ENCODE measurements at regions not wholly inside any gene's neighbourhood (a gene's known extent, or its start where the extent isn't known, plus 50 kb on each side); places are given as distances from the start of the nearest gene placed in this dataset.

DNA sequence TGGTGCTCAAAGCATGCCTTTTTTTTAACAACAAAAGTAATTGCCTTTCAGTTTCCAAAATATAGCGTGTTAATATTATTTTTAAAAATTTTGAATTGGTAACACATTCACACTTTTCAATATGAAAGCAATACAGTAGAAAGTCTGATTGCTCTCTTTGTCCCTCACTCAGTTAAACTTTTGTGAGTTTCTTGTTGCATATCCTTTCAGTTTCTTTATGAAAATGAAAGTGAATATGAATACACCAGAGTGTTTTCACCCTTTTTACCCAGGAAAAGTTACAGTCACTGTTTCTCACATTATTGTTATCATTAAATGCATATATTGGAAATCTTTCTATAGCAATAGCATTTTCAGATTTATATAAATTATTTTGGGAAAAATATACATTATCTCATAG is 377.4 kb upstream of the CRIM1 start:
- BruUV-seq (replicated peaks) = no TSS peak
- Mint-ChIP-seq H3K4me1 (ENCODE audit: low read depth, unreplicated experiment) (no peaks in the 10 kb centered on the region), H3K4me3 (ENCODE audit: unreplicated experiment) (no peak overlapping the region), H3K9me3 (ENCODE audit: unreplicated experiment) (no peaks in the 10 kb centered on the region), H3K27ac (ENCODE audit: unreplicated experiment) (no peak overlapping the region), H3K36me3 (ENCODE audit: insufficient read depth, unreplicated experiment) (no peaks in the 10 kb centered on the region), H3K27me3 (ENCODE audit: insufficient read depth, unreplicated experiment) (peaks cover 4% of the 10 kb centered on the region)
- POLR2A ChIA-PET = no interaction called here
- TF ChIP-seq, protein P1, sequence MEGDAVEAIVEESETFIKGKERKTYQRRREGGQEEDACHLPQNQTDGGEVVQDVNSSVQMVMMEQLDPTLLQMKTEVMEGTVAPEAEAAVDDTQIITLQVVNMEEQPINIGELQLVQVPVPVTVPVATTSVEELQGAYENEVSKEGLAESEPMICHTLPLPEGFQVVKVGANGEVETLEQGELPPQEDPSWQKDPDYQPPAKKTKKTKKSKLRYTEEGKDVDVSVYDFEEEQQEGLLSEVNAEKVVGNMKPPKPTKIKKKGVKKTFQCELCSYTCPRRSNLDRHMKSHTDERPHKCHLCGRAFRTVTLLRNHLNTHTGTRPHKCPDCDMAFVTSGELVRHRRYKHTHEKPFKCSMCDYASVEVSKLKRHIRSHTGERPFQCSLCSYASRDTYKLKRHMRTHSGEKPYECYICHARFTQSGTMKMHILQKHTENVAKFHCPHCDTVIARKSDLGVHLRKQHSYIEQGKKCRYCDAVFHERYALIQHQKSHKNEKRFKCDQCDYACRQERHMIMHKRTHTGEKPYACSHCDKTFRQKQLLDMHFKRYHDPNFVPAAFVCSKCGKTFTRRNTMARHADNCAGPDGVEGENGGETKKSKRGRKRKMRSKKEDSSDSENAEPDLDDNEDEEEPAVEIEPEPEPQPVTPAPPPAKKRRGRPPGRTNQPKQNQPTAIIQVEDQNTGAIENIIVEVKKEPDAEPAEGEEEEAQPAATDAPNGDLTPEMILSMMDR (IDR thresholded peaks at IDR 0.05; ENCODE audit: insufficient read depth in 1 of 2, low read depth in 1 of 2, low read length in 1 of 2, severe bottlenecking in 1 of 2, unreplicated experiment in 1 of 2) = no peak
- Histone ChIP-seq H3K27me3 (replicated peaks; ENCODE audit: control insufficient read depth, insufficient read depth, low read length) (no peaks in the 10 kb centered on the region), H3K36me3 (ENCODE audit: control insufficient read depth, insufficient read depth, low read length) (no peaks in the 10 kb centered on the region), H3K4me1 (no peaks in the 10 kb centered on the region), H3K4me3 (ENCODE audit: low read depth, low read length) (no peak overlapping the region), H3K9me3 (no peaks in the 10 kb centered on the region)
- DNase-seq = no peak
- intact Hi-C loops (cut with micrococcal nuclease; ENCODE audit: unreplicated experiment) = no loop called here
- CTCF ChIA-PET = no interaction called here

DNA sequence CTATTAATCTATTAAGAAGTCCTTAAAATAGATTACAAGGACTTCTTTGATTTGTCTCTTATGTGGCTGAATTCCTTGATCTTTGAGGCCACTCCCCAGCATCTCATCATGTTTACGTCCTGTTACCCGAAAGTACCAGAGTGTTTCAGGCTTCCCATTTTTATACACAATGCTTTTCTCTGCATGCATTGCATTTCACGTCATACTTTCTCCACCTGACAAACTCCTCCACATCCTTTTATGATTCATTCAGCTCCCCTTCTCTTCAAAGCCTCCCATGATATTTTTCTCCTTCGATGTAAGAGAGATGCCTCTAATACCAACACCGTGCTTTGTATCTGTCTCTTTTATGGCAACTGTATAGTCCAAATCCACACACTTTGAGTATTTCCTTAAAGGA is 379.0 kb upstream of the CRIM1 start:
- no peak for DNase-seq
- POLR2A ChIA-PET = no interaction called here
- CTCF ChIA-PET = no interaction called here
- no peaks in the 10 kb centered on the region for H3K36me3 Mint-ChIP-seq (ENCODE audit: insufficient read depth, unreplicated experiment)
- no peak overlapping the region for H3K27ac Mint-ChIP-seq (ENCODE audit: unreplicated experiment)
- BruUV-seq (replicated peaks) = no TSS peak
- Histone ChIP-seq H3K9me3 (no peaks in the 10 kb centered on the region), H3K4me1 (no peaks in the 10 kb centered on the region), H3K36me3 (ENCODE audit: control insufficient read depth, insufficient read depth, low read length) (no peaks in the 10 kb centered on the region), H3K4me3 (ENCODE audit: low read depth, low read length) (no peak overlapping the region), H3K27me3 (replicated peaks; ENCODE audit: control insufficient read depth, insufficient read depth, low read length) (no peaks in the 10 kb centered on the region)
- TF ChIP-seq, protein P1 (IDR thresholded peaks at IDR 0.05; ENCODE audit: insufficient read depth in 1 of 2, low read depth in 1 of 2, low read length in 1 of 2, severe bottlenecking in 1 of 2, unreplicated experiment in 1 of 2) = no peak
- H3K4me1 Mint-ChIP-seq (ENCODE audit: low read depth, unreplicated experiment) = no peaks in the 10 kb centered on the region
- intact Hi-C loops (cut with micrococcal nuclease; ENCODE audit: unreplicated experiment) = no loop called here
- H3K27me3 Mint-ChIP-seq (ENCODE audit: insufficient read depth, unreplicated experiment) = peaks cover 3% of the 10 kb centered on the region
- H3K4me3 Mint-ChIP-seq (ENCODE audit: unreplicated experiment) = no peak overlapping the region
- H3K9me3 Mint-ChIP-seq (ENCODE audit: unreplicated experiment) = no peaks in the 10 kb centered on the region

DNA sequence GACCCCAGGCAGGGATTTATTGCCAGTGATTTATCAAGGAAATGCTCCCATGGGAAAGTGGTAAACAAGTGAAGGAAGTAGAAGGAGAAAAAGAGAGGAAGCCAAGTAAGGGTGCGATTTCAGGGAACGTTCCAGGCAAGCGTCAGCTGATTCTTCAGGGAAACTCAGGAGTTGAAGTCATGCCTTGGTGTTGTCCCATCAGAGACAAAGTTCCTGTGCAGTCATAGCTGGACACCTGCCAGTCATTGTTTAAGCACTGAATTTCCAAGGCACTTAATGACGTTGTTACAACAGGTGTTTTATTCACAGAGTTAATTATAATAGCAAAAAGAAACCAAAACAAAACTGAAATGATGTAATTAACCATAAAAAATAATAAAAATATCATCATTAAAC is 381.8 kb upstream of the CRIM1 start:
- Histone ChIP-seq H3K27me3 (replicated peaks; ENCODE audit: control insufficient read depth, insufficient read depth, low read length) (no peaks in the 10 kb centered on the region), H3K36me3 (ENCODE audit: control insufficient read depth, insufficient read depth, low read length) (no peaks in the 10 kb centered on the region), H3K4me1 (no peaks in the 10 kb centered on the region), H3K9me3 (no peaks in the 10 kb centered on the region), H3K4me3 (ENCODE audit: low read depth, low read length) (no peak overlapping the region)
- no TSS peak for BruUV-seq (replicated peaks)
- H3K36me3 Mint-ChIP-seq (ENCODE audit: insufficient read depth, unreplicated experiment) = no peaks in the 10 kb centered on the region
- H3K4me3 Mint-ChIP-seq (ENCODE audit: unreplicated experiment) = no peak overlapping the region
- POLR2A ChIA-PET = no interaction called here
- H3K4me1 Mint-ChIP-seq (ENCODE audit: low read depth, unreplicated experiment) = no peaks in the 10 kb centered on the region
- no peak overlapping the region for H3K27ac Mint-ChIP-seq (ENCODE audit: unreplicated experiment)
- no peaks in the 10 kb centered on the region for H3K9me3 Mint-ChIP-seq (ENCODE audit: unreplicated experiment)
- intact Hi-C loops (cut with micrococcal nuclease; ENCODE audit: unreplicated experiment) = loop anchor here (1.0 to 5.0 kb wide), 2 partner anchors 349 to 689 kb away; no protein-coding TSS in a partner anchor
- TF ChIP-seq, protein P1 (IDR thresholded peaks at IDR 0.05; ENCODE audit: insufficient read depth in 1 of 2, low read depth in 1 of 2, low read length in 1 of 2, severe bottlenecking in 1 of 2, unreplicated experiment in 1 of 2) = no peak
- CTCF ChIA-PET = no interaction called here
- no peak for DNase-seq
- H3K27me3 Mint-ChIP-seq (ENCODE audit: insufficient read depth, unreplicated experiment) = peaks cover 7% of the 10 kb centered on the region

Data from Caco-2 (cell line).